ENCODE measurements at regions not wholly inside any gene's neighbourhood (a gene's known extent, or its start where the extent isn't known, plus 50 kb on each side); places are given as distances from the start of the nearest gene placed in this dataset.
"Not testable (repeated sequence)": the region's sequence is repeated elsewhere in the genome, so short reads cannot be mapped to it uniquely, and the experiment has no call there.

- DNase-seq (ENCODE audit: low read depth) = not testable (repeated sequence)
Observed at GRCh38 chr2:87488021-87488420, 259.9 kb upstream of the PLGLB2 start.

DNA sequence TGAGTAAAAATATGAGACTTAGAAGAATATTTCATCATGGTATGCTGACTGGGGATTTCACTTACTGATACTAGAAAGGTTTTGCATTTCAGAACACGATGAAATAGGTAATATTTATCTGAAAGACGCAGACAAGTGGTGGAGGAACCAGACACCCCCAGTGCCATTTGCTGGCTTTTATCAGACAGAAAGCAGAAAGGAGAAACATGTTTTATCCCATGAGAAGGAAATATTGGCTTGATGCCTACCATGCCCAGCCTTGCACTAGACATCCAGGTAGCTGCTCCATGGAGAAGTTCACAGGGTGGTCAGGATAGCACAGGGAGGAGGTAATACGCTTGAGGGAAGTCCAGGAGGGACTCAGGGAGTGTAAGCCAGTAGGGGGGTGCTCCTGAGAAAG, 258.9 kb upstream of the PLGLB2 start:
- DNase-seq (ENCODE audit: low read depth) = not testable (repeated sequence)

- not testable (repeated sequence) for DNase-seq (ENCODE audit: low read depth)
Observed at GRCh38 chr2:87494846-87495245, 253.0 kb upstream of the PLGLB2 start.

- DNase-seq (ENCODE audit: low read depth) = not testable (repeated sequence)
Observed at GRCh38 chr2:87495455-87495854, 252.4 kb upstream of the PLGLB2 start.

GRCh38 chr2:87496036-87497006, 251.6 kb upstream of the PLGLB2 start:
- not testable (repeated sequence) for DNase-seq (ENCODE audit: low read depth)

- not testable (repeated sequence) for DNase-seq (ENCODE audit: low read depth)
Observed at GRCh38 chr2:87497135-87497534, 250.8 kb upstream of the PLGLB2 start.

GRCh38 chr2:87497700-87498099, 250.2 kb upstream of the PLGLB2 start:
- DNase-seq (ENCODE audit: low read depth) = not testable (repeated sequence)

DNA sequence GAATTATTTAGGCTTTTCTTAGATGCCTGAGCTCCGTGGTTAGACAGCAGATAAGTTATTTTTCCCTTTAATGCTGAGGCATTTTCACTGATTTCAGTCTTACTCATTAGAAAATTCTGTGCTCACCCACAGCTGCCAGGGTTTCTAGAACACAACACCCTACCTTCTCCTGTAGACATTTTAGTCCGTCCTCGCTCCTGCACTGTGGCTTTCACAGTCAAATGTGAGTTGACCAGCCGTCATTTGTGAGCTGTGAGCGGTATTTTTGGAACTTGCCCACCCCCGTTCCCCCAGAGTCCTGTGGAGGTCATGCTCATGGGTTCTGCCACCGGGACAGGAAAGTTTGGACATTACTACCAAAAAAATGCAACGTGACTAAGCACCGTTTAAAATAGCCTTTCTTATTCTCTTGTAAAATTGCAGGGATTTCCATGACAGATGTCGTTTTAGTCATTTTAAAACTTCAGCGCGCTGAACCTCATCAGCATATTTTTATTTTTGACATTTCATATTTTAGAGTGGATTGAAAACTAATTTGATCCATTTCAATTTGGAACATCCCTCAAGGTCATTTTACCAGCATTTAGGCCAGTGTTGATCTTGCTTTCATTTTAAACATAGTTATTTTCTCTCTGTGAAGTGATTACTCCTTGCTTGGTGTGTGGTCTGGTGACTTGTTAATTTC, 249.6 kb upstream of the PLGLB2 start:
- not testable (repeated sequence) for DNase-seq (ENCODE audit: low read depth)

- DNase-seq (ENCODE audit: low read depth) = not testable (repeated sequence)
Observed at GRCh38 chr2:87498854-87499238, 249.0 kb upstream of the PLGLB2 start.

DNA sequence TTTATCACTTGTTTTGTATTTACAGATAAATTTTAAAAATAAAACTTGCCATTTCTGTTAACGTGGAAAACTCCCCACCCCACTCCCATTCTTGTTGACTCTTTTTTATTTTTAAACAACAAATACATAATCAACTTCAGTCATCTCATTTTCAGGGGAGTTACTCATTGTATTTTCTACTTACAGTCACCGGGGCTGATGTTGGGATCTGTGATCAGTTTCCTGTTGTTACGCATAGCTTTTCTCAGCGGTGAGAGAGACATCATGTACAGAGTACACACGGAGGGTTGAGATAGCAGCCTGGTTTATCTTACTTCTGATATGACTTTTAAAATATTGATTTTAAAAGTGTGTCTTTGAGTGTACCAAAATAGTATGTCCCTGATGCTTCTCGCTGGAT, 248.0 kb upstream of the PLGLB2 start:
- not testable (repeated sequence) for DNase-seq (ENCODE audit: low read depth)

- not testable (repeated sequence) for DNase-seq (ENCODE audit: low read depth)
Observed at GRCh38 chr2:87500421-87500820, 247.5 kb upstream of the PLGLB2 start.

DNA sequence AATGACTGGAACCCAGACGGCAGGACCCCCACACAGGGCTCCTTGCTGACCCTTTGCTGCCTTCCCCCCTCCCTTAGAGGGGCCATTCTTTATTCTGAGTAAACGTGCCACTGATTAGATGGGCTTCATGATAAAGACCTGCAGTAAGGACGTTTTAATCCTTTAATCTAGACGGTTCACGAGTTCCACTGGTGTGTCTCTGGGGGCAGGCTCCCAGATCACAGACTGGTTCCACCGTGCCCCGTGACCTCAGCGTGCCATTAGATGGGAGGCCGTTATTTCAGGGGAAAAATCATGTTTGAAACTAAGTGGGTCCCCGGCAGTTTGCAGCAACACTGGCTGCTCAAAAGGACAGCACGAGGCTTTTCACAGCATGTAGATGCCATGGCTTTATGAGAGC, 246.9 kb upstream of the PLGLB2 start:
- DNase-seq (ENCODE audit: low read depth) = not testable (repeated sequence)

DNA sequence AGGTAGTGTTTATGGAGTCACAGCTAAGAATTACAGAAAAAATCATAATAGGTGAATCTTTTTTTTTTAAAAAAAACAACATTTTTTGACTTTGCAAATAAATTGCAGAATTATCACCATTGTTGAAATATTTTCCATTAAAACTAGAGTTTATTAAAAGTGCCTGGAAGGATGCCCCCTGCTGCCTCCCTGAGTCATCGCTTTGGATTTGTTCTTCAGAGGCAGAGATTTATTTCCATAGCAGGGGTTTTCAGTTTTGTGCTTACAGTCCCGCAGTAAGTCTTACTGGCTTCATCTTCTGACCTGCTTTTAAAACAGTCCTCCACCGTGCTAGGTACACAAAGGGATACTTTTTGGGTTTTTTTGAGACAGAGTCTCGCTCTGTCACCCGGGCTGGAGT, 244.9 kb upstream of the PLGLB2 start:
- not testable (repeated sequence) for DNase-seq (ENCODE audit: low read depth)

DNA sequence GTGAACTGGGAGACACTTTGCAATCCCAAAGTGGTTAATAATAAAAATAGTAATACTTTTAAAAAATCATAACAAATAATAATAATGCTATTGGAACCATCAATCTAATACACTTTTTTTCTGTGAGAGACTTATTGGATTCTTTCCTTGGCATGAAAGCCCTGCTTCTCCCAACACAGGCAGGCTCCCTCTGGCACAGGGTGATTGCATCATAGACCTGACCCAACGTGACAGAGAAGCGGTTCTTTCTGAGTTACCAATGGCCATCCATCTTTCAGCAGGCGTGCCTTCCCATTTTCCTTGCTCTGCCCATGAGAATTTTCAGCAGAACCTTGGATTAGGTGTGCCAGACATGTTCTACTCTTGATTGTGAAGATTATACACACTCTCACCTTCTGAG, 242.6 kb upstream of the PLGLB2 start:
- DNase-seq (ENCODE audit: low read depth) = not testable (repeated sequence)

DNA sequence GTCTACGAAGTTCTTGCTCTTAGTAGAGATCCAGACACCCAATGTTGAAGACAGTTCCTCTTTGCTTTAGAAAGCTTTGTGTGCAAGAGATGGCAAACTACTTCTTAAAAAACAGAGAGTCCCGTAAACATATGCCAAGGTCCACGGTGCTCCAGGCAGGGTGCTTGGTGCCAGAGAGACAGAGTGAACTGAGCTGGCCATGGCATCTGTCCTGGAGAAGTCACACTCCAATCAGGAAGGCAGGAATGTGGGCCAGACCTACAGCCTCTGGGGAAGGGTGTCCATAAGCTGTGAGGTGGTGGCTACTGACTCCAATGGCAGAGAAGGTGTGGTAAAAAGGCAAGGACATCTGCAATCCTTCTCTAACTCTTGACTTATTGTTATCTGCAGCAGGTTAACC, 242.0 kb upstream of the PLGLB2 start:
- not testable (repeated sequence) for DNase-seq (ENCODE audit: low read depth)

DNA sequence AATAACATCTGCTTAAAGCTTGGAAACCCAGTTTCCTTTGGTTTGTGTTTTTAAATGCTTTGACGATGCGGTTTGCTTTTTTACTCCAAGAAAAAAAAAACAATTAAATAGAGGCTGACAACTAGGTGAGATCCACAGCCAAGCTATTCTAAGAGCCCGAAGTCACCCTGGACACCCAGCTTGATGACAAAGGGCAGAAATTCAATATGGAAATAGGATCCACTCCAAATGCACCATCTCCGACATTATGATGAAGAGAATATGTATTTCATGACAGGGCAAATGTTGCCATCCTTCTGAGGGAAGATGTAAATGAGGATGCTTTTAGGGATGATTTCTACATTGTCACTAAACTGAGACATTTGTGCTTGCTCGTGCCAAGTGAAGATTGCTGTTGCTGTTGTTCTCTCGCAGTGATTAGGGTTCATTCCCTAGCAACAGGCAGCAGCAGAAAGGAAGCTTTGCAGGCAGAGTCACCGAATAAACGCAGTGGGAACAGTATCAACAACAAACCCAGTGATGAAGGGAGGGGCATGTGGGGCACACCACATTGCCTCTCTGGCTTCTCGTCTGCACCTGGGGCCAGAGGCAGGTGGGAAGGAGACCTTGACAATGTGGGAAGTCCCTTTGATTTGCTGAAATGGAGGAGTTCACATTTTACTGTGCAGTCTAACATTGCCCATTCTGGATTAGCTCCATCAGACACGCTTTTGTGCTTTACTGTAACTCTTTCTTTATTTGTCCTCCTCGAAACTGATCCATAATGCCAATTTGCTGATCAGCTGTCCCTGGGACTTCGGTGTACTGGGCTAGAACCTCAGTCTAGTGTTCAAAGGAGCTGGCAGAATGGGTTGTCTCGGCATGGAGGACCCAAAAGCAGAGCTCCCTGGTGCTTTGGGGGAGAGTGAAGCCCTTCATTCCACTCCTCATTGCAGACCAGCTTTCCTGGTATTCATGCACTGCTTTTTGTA, 240.2 kb upstream of the PLGLB2 start:
- DNase-seq (ENCODE audit: low read depth) = not testable (repeated sequence)

DNA sequence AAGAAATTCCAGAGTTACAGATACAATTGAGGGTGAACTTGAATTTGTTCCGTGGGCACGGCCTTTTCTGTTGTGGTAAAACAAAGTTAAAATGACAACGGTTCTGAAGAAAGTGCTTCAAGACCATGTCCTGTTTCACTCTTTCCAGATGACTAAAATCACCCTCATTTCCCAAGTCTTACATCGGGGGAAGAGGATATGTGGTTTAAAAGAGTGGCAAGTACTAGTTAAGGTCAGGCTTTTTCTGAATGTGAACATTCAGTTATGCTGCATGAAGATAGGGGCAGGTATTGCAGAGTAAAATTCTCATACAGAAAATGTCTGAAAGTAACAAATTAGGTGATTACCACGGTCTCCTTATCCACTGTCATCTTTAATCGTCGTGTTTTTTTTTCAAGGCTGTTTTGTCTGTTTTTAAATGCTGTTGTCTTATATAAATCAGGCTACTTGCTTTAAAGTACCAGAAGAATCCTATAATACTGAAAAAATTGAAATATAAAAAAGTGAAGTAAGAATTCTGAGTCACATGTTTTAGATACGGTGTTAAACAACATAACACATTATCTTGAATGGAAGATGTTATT, 236.6 kb upstream of the PLGLB2 start:
- DNase-seq (ENCODE audit: low read depth) = not testable (repeated sequence)

DNA sequence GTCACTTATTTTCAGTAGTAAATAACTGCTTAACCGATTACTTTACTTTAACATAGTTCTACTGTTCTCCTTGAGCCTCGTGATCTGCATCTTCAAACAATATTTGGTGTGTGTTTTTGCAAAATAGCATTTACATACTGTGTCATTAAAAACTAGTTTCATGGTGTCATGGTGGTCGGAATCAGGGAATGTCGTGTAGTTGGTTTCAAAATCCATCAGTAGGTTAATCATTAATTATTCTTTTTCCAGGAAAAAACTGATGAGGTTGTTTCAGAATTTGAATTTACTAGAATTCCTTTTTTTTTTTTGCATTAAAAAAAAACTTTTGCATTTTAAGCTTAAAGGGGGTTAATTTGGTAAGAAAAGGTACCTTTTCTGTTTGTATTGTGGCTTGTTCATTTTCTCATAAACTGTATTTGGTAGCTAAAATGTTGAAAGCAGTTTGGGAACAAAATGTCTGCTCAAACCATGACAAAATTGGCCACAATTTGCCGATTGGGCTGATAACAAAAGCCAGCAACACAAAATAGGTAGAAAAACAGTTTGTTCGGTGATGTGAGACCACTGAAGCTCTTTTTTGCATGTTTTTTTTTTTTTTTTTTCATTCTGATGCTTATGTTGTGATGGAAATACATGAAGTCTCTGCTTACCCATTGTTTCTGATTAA, 234.9 kb upstream of the PLGLB2 start:
- DNase-seq (ENCODE audit: low read depth) = not testable (repeated sequence)

DNA sequence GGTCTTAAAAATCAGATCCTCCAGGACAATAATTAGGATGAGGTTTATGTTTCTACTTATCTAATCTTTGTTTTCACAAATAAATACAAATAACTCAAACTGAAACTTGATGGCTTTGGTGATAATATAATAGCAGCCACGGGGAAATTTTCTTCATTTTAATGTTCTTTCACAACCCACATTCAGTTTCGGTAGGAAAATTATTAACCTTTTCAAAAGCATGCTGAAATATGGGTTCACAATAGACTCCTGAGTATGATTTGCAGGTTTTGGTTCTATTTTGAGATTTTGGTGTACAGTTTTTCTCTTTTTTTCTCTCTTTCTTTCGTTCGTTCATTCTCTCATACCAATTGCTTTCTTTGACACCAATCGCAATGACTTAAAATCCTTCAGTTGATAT, 233.9 kb upstream of the PLGLB2 start:
- not testable (repeated sequence) for DNase-seq (ENCODE audit: low read depth)

DNA sequence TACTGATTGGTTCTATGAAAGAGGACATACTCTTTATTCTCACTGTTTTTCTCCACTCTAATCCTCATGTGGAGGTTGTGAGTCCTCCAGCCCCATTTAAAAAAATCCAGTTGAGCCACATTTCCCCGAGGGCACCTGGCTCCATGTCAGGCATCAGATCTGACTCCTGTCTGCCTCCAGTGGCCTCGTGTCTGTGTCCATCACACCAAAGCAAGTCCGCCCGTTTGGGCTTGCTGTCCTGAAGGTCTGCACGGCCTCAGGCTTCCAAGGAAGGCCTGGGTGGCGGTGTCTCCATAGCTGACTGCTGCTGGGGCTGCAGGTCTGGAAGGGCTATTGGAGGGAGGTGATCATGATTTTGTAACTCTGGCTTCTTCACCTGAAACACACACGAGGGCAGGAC, 233.4 kb upstream of the PLGLB2 start:
- not testable (repeated sequence) for DNase-seq (ENCODE audit: low read depth)

DNA sequence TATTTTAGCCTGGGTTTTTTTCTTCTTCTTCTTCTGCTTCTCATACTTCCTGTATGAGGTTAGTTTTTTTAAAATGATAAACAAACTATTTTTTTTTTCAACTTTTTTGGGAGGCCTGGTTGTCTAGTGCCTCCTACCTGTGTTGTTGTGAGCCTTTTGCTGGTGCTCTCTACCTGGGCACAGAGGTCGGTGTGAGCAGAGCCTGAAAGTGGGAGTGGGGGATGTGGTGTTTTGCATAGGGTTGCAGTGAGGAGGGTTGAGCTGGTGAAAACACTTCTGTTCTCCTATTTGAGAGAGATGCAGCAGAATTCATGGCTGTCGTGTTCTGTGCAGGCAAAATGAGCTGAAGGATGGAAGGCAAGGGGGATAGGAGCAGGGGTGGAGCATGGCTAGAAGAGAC, 232.7 kb upstream of the PLGLB2 start:
- not testable (repeated sequence) for DNase-seq (ENCODE audit: low read depth)
